ENCODE measurements at regions not wholly inside any gene's neighbourhood (a gene's known extent, or its start where the extent isn't known, plus 50 kb on each side); places are given as distances from the start of the nearest gene placed in this dataset.

GRCh38 chr17:79292501-79292900 lies 217.9 kb downstream of the ENGASE start:
- DNase-seq (ENCODE audit: low spot score) (no peak), FAIRE-seq (no peak)

- no peak for FAIRE-seq
These were observed 216.8 kb downstream of the ENGASE start for GRCh38 chr17:79291391-79291790.

GRCh38 chr17:79290726-79291125 lies 216.1 kb downstream of the ENGASE start:
- FAIRE-seq, result no peak

More at GRCh38 chr17:79291391-79291790, 216.8 kb downstream of the ENGASE start:
- no peak for DNase-seq (ENCODE audit: low spot score)

GRCh38 chr17:79288950-79289349 lies 214.3 kb downstream of the ENGASE start:
- DNase-seq (ENCODE audit: low spot score), result no peak
- FAIRE-seq, result no peak

More at GRCh38 chr17:79290726-79291125, 216.1 kb downstream of the ENGASE start:
- DNase-seq (ENCODE audit: low spot score), result no peak

- FAIRE-seq (no peak), DNase-seq (ENCODE audit: low spot score) (no peak)
These were observed 211.8 kb downstream of the ENGASE start for GRCh38 chr17:79286440-79286839.

GRCh38 chr17:79285973-79286372 lies 211.3 kb downstream of the ENGASE start:
- FAIRE-seq (no peak), DNase-seq (ENCODE audit: low spot score) (no peak)

- FAIRE-seq (no peak), DNase-seq (ENCODE audit: low spot score) (no peak)
These were observed 207.7 kb downstream of the ENGASE start for GRCh38 chr17:79282294-79282693.

- no peak for DNase-seq (ENCODE audit: low spot score)
- FAIRE-seq, result no peak
These were observed 207.2 kb downstream of the ENGASE start for GRCh38 chr17:79281803-79282202.

- FAIRE-seq (no peak), DNase-seq (ENCODE audit: low spot score) (no peak)
These were observed 206.4 kb downstream of the ENGASE start for GRCh38 chr17:79280866-79281572.

GRCh38 chr17:79280010-79280409 lies 205.4 kb downstream of the ENGASE start:
- FAIRE-seq (no peak), DNase-seq (ENCODE audit: low spot score) (no peak)

- FAIRE-seq (no peak), DNase-seq (ENCODE audit: low spot score) (no peak)
These were observed 204.7 kb downstream of the ENGASE start for GRCh38 chr17:79279320-79279719.

- FAIRE-seq (no peak), DNase-seq (ENCODE audit: low spot score) (no peak)
These were observed 202.2 kb downstream of the ENGASE start for GRCh38 chr17:79276821-79277220.

- no peak for FAIRE-seq
- no peak for DNase-seq (ENCODE audit: low spot score)
These were observed 199.0 kb downstream of the ENGASE start for GRCh38 chr17:79273660-79274059.

- FAIRE-seq (no peak), DNase-seq (ENCODE audit: low spot score) (peak; percentile 79)
These were observed 198.1 kb downstream of the ENGASE start for GRCh38 chr17:79272666-79273219.

- FAIRE-seq (no peak), DNase-seq (ENCODE audit: low spot score) (no peak)
These were observed 197.6 kb downstream of the ENGASE start for GRCh38 chr17:79272220-79272619.

GRCh38 chr17:79269620-79270019 lies 195.0 kb downstream of the ENGASE start:
- DNase-seq (ENCODE audit: low spot score) (no peak), FAIRE-seq (no peak)

- FAIRE-seq, result no peak
- no peak for DNase-seq (ENCODE audit: low spot score)
These were observed 188.6 kb downstream of the ENGASE start for GRCh38 chr17:79263191-79263590.

GRCh38 chr17:79262624-79263023 lies 188.0 kb downstream of the ENGASE start:
- DNase-seq (ENCODE audit: low spot score) (no peak), FAIRE-seq (no peak)

- FAIRE-seq (no peak), DNase-seq (ENCODE audit: low spot score) (no peak)
These were observed 186.9 kb downstream of the ENGASE start for GRCh38 chr17:79261355-79262072.

- FAIRE-seq, result no peak
- DNase-seq (ENCODE audit: low spot score), result no peak
These were observed 184.2 kb downstream of the ENGASE start for GRCh38 chr17:79258843-79259242.

GRCh38 chr17:79258041-79258440 lies 183.4 kb downstream of the ENGASE start:
- FAIRE-seq (no peak), DNase-seq (ENCODE audit: low spot score) (no peak)

GRCh38 chr17:79255926-79256585 lies 181.4 kb downstream of the ENGASE start:
- FAIRE-seq, result no peak

More at GRCh38 chr17:79255926-79256585, 181.4 kb downstream of the ENGASE start:
- no peak for DNase-seq (ENCODE audit: low spot score)
